Mesodermal cell (in vitro differentiated cells): ENCODE measurements at regions not wholly inside any gene's neighbourhood (a gene's known extent, or its start where the extent isn't known, plus 50 kb on each side); places are given as distances from the start of the nearest gene placed in this dataset.
"Not testable (repeated sequence)": the region's sequence is repeated elsewhere in the genome, so short reads cannot be mapped to it uniquely, and the experiment has no call there.

Source experiments
- H3K27ac ChIP-seq: 2 replicates; pipeline ENCODE4 v1.7.0; 2013; ENCODE audit warnings: mild to moderate bottlenecking, low read depth, low read length, moderate library complexity; ENCODE audit not compliant: severe bottlenecking
- H3K36me3 ChIP-seq: 2 replicates; pipeline ENCODE4 v1.7.1; 2013; ENCODE audit warnings: mild to moderate bottlenecking, low read length, moderate library complexity; ENCODE audit not compliant: control insufficient read depth, insufficient read depth
- H3K4me1 ChIP-seq: one replicate; pipeline ENCODE4 v1.7.1; 2013; ENCODE audit warnings: mild to moderate bottlenecking, low read length; ENCODE audit not compliant: insufficient read depth, control insufficient read depth, poor library complexity, severe bottlenecking
- H3K4me3 ChIP-seq: 2 replicates; pipeline ENCODE4 v1.7.0; 2013; ENCODE audit warnings: low read length, control low read depth, mild to moderate bottlenecking; ENCODE audit not compliant: insufficient read depth, poor library complexity, severe bottlenecking; ENCODE audit errors: extremely low read depth
- H3K9me3 ChIP-seq: 2 replicates; pipeline ENCODE4 v1.7.1; 2013; ENCODE audit warnings: mild to moderate bottlenecking, low read length, moderate library complexity; ENCODE audit not compliant: control insufficient read depth
- WGBS, 2 experiments: methylation state at CpG; one replicate each; pipeline ENCODE4 v1.1.5; 2013; ENCODE audit warnings: missing lambda C conversion rate in 2 of 2; ENCODE audit not compliant: insufficient coverage in 2 of 2; 5-methylcytosine and 5-hydroxymethylcytosine counted together

DNA sequence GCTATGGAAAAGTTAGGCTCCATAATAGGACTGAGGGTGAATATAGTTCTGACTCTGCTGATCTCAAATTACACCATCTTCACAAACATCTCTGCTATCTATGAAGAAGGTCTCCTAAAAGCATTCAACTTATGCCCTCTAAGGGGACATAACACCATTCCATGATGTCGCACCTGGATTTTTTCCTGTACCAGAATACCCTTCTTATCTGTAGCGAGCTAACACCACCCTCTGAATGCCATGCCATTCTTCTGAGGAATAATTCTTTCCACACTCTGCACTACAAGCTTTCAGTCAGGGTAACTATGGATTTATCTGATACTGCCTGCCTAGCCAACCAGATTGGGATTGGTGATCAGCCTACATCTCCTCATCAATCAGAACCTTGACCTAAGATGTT lies 203.8 kb downstream of the PTPRC start:
- no peaks in the 10 kb centered on the region for H3K36me3 ChIP-seq
- H3K4me1 ChIP-seq, result no peaks in the 10 kb centered on the region
- no peak overlapping the region for H3K4me3 ChIP-seq
- no peaks in the 10 kb centered on the region for H3K9me3 ChIP-seq
- no peak overlapping the region for H3K27ac ChIP-seq
- 87 to 94% methylated on average over 2 of the region's 2 CpGs for WGBS, 2 experiments

DNA sequence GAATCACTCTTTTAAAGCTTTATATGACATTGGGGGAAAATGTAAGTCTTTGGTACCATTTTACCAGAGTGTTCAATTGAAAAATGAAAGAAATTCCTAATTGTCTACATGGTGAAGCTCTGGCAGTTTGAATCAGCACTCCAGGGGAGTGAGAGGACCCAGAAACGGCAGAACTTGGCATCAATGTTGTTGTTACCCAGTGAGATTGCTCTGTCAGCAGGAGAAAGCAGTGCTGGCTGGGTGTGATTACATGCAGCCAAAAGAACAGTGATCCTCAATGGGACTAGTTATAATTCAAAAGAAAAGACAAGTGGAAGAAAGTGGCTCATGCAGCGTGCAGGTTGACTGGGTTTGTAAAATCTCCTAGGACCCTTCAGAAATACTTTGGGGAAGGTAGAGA lies 206.4 kb downstream of the PTPRC start:
- H3K36me3 ChIP-seq, result no peaks in the 10 kb centered on the region
- no peaks in the 10 kb centered on the region for H3K4me1 ChIP-seq
- no peaks in the 10 kb centered on the region for H3K9me3 ChIP-seq
- no peak overlapping the region for H3K27ac ChIP-seq
- no peak overlapping the region for H3K4me3 ChIP-seq
- WGBS, 2 experiments, result 76 to 81% methylated on average over 2 of the region's 2 CpGs

DNA sequence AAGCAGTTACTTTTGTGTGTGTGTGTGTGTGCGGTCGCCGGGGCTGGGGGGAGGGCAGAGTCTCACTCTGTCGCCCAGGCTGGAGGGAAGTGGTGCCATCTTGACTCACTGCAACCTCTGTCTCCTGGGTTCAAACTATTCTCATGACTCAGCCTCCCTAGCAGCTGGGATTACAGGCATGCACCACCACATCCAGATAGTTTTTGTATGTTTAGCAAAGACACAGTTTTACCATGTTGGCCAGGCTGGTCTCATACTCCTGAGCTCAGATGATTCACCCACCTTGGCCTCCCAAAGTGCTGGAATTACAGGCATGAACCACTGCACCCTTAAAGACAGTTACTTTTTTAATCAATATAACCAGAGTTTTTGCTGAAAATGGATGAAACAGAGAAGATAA lies 207.0 kb downstream of the PTPRC start:
- Histone ChIP-seq H3K27ac (no peak overlapping the region), H3K36me3 (no peaks in the 10 kb centered on the region)
- no CpG with 5 or more reads among the region's 4 CpGs for WGBS, 2 experiments

GRCh38 chr1:198846556-198846955 lies 207.7 kb downstream of the PTPRC start:
- no peaks in the 10 kb centered on the region for H3K36me3 ChIP-seq
- H3K4me3 ChIP-seq, result no peak overlapping the region
- no peaks in the 10 kb centered on the region for H3K4me1 ChIP-seq
- no peak overlapping the region for H3K27ac ChIP-seq
- H3K9me3 ChIP-seq, result no peaks in the 10 kb centered on the region
- WGBS, 2 experiments, result 100% methylated on average over 1 of the region's 2 CpGs; no CpG with 5 or more reads in 1 of the 2 experiments

More for the DNA sequence above, 207.0 kb downstream of the PTPRC start:
- H3K4me3 ChIP-seq, result no peak overlapping the region
- no peaks in the 10 kb centered on the region for H3K9me3 ChIP-seq
- no peaks in the 10 kb centered on the region for H3K4me1 ChIP-seq

- H3K36me3 ChIP-seq, result no peaks in the 10 kb centered on the region
- no peak overlapping the region for H3K27ac ChIP-seq
- H3K4me3 ChIP-seq, result no peak overlapping the region
- no peaks in the 10 kb centered on the region for H3K9me3 ChIP-seq
- 83% methylated on average over 1 of the region's 1 CpG; no CpG with 5 or more reads in 1 of the 2 experiments for WGBS, 2 experiments
- H3K4me1 ChIP-seq, result no peaks in the 10 kb centered on the region
These were observed 209.4 kb downstream of the PTPRC start for GRCh38 chr1:198848206-198848605.

DNA sequence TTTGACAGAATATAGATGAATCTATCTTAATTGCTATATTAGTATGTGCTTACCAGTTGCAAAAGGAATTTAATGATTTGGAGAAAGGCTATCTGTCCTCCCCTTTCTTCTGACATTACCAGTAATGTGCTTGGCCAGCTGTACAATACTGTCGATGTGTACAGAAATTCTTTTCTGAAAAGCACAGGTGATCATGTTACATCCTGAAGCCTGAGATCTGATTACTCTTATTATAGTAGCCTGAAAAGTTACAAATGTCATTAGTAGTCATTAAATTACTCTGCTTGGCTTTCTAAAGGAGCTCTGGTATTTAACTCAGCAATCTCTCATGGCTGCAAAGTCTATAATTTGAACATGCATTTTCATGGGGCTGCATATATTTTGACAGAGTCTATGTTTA lies 209.8 kb downstream of the PTPRC start:
- Histone ChIP-seq H3K36me3 (no peaks in the 10 kb centered on the region), H3K4me1 (no peaks in the 10 kb centered on the region), H3K9me3 (no peaks in the 10 kb centered on the region), H3K4me3 (no peak overlapping the region), H3K27ac (no peak overlapping the region)
- no CpG with 5 or more reads among the region's 1 CpG for WGBS, 2 experiments

- no peaks in the 10 kb centered on the region for H3K9me3 ChIP-seq
- H3K4me1 ChIP-seq, result no peaks in the 10 kb centered on the region
- no peak overlapping the region for H3K27ac ChIP-seq
- WGBS, 2 experiments, result no CpG with 5 or more reads among the region's 2 CpGs
- no peak overlapping the region for H3K4me3 ChIP-seq
- H3K36me3 ChIP-seq, result no peaks in the 10 kb centered on the region
These were observed 210.3 kb downstream of the PTPRC start for GRCh38 chr1:198849093-198849492.

DNA sequence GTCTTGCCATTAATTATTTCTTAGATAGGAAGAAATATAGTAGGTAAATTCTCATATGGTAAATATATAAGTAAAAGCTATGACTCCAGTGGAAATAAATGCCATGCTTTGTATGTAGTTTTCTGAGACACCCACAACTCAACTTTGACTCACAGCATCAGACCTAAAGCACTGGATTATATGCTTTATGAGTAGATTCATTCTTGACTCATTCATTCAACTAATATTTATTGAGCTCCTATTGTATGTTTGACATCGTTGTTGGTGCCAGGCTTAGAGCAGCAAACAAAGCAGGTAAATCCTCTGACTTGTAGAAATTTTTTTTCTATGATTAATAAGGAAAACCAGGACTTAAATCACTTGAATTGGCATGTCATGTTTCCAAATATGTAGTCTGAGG lies 211.4 kb downstream of the PTPRC start:
- WGBS, 2 experiments, result no CpG with 5 or more reads among the region's 1 CpG
- Histone ChIP-seq H3K4me3 (no peak overlapping the region), H3K4me1 (no peaks in the 10 kb centered on the region), H3K9me3 (no peaks in the 10 kb centered on the region), H3K27ac (no peak overlapping the region), H3K36me3 (no peaks in the 10 kb centered on the region)

DNA sequence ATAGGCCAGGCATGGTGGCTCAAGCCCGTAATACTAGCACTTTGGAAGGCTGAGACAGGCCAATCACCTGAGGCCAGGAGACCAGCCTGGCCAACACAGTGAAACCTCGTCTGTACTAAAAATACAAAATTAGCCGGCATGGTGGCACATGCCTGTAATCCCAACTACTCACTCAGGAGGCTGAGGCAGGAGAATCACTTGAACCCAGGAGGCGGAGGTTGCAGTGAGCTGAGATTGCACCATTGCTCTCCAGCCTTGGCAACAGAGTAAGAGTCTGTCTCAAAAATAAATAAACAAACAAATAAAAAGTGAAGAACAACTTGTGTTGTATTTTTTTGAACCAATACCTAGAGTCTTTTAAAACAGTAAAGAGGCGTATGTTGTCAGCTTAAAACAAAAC lies 212.1 kb downstream of the PTPRC start:
- H3K27ac ChIP-seq, H3K9me3 ChIP-seq, H3K36me3 ChIP-seq, H3K4me3 ChIP-seq, H3K4me1 ChIP-seq: not testable (repeated sequence)
- WGBS, 2 experiments, result 92 to 97% methylated on average over 3 of the region's 5 CpGs

DNA sequence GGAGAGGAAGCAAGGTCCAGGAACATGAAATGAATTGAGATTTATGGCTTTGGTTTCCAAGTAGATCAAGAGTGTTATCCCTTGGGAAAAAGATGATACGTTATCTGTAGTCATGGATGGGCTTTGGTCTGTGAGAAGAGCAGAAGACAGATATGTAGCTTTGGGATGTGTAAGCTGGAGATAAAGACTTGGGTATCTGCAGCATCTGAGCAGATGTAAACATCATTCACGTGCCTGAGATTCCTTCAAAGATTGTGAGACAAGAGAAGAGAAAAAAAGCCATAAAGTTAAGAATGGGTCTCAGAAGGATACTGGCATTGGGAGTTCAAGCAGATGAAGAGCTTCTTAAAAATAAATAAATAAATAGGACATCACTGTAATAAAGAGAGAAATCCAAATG lies 217.8 kb downstream of the PTPRC start:
- H3K36me3 ChIP-seq, result no peaks in the 10 kb centered on the region
- no peaks in the 10 kb centered on the region for H3K4me1 ChIP-seq
- H3K4me3 ChIP-seq, result no peak overlapping the region
- no peaks in the 10 kb centered on the region for H3K9me3 ChIP-seq
- H3K27ac ChIP-seq, result no peak overlapping the region
- 86 to 94% methylated on average over 2 of the region's 2 CpGs for WGBS, 2 experiments

GRCh38 chr1:198858033-198858432 lies 219.2 kb downstream of the PTPRC start:
- Histone ChIP-seq H3K27ac (no peak overlapping the region), H3K36me3 (no peaks in the 10 kb centered on the region), H3K9me3 (no peaks in the 10 kb centered on the region), H3K4me1 (no peaks in the 10 kb centered on the region), H3K4me3 (no peak overlapping the region)
- 100% methylated on average over 1 of the region's 2 CpGs for WGBS, 2 experiments

DNA sequence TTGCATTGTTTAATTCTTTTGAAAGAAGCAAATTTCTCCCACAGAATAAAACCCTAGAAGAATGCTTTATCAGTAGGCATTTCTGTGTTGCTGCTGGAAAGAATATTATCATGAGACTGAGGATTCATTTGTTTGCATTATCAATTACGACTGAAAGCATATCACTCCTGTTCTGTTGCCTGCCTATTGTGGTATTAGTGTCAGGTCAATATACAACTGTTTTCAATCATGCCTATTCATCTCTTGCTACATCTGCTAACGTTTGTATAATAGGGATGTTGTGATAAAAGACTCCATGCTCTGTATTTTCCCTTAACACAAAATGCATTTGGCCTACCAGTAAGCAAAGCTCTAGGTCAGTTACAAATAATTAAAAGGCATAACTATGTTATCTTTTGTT lies 221.5 kb downstream of the PTPRC start:
- Histone ChIP-seq H3K36me3 (no peaks in the 10 kb centered on the region), H3K4me3 (no peak overlapping the region), H3K4me1 (no peaks in the 10 kb centered on the region), H3K27ac (no peak overlapping the region), H3K9me3 (no peaks in the 10 kb centered on the region)
- no CpG with 5 or more reads among the region's 2 CpGs for WGBS, 2 experiments
